ENCODE measurements at regions not wholly inside any gene's neighbourhood (a gene's known extent, or its start where the extent isn't known, plus 50 kb on each side); places are given as distances from the start of the nearest gene placed in this dataset.

- TF ChIP-seq CTCF (IDR thresholded peaks at IDR 0.05) (no peak), POLR2AphosphoS5 (IDR thresholded peaks at IDR 0.05) (no peak)
Observed at GRCh38 chr2:238517209-238517608, 90.5 kb downstream of the ASB1 start.

Data from gastroesophageal sphincter (tissue), 3 donors.